ENCODE measurements at regions not wholly inside any gene's neighbourhood (a gene's known extent, or its start where the extent isn't known, plus 50 kb on each side); places are given as distances from the start of the nearest gene placed in this dataset.

DNA sequence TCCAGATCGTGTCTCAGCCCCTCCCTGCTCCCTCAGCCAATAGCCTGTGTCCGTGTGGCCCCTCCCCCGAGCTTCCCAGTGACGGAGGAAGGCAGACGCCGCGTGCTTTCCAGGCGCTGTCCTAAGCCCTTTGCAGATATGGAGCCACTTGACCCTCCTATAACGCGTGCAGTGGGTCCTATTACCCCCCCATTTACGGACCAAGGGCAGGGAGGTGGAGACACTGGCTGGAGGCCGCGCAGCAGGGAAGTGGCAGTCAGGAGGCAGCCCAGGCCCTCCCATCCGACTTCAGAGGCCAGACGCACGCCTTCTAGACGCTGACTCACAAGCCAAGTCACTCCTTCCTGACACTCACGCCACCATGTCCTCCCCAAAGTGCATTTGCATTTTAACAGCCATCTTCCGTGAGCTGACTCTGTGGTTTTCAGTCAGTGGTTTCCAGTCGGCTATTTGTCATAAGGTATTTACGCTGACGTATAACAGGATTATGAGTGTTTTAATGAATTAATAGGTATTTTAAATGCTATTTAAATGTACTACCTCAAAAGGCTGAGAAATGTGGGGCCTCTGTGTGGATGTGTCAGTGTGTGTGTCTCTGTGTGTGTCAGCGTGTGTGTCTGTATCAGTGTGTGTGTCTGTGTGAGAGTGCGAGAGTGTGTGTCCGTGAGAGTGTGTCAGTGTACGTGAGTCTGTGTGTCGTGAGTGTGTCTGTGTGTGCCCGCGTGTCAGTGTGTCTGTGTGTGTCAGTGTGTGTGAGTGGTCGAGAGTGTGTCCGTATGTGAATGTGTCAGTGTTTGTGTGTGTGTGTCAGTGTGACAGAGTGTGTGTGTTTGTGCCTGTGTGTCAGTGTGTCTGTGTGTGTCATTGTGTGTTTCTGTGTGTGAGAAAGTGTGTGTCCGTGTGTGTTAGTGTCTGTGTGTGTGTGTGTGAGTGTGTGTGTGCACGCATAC lies 92.0 kb upstream of the INSIG1 start:
- Histone ChIP-seq H3K4me3 (ENCODE audit: low read depth, low read length) (no peak overlapping the region), H3K27ac (ENCODE audit: low read depth, low read length) (no peak overlapping the region), H3K27me3 (ENCODE audit: control insufficient read depth, insufficient read depth, low read length) (no peaks in the 10 kb centered on the region), H3K36me3 (ENCODE audit: control insufficient read depth, insufficient read depth, low read length) (peaks cover 4% of the 10 kb centered on the region), H3K4me1 (ENCODE audit: control insufficient read depth, insufficient read depth, low read length) (peaks cover 13% of the 10 kb centered on the region), H3K9me3 (ENCODE audit: control insufficient read depth, insufficient read depth, low read length) (no peaks in the 10 kb centered on the region)
- 73% methylated on average over 27 of the region's 33 CpGs for WGBS (ENCODE audit: insufficient coverage)
- peak in 2 of 6 donors; percentile 37 to 84 for DNase-seq (ENCODE audit: low read depth in 4 of 6, low spot score in 6 of 6)

GRCh38 chr7:155206318-155207020 lies 91.2 kb upstream of the INSIG1 start:
- H3K27ac ChIP-seq (ENCODE audit: low read depth, low read length) = no peak overlapping the region
- H3K4me1 ChIP-seq (ENCODE audit: control insufficient read depth, insufficient read depth, low read length) = peaks cover 13% of the 10 kb centered on the region
- H3K27me3 ChIP-seq (ENCODE audit: control insufficient read depth, insufficient read depth, low read length) = no peaks in the 10 kb centered on the region
- H3K9me3 ChIP-seq (ENCODE audit: control insufficient read depth, insufficient read depth, low read length) = no peaks in the 10 kb centered on the region
- peak in 2 of 6 donors; percentile 31 to 52 for DNase-seq (ENCODE audit: low read depth in 4 of 6, low spot score in 6 of 6)
- H3K4me3 ChIP-seq (ENCODE audit: low read depth, low read length) = no peak overlapping the region
- WGBS (ENCODE audit: insufficient coverage) = 71% methylated on average over 16 of the region's 20 CpGs
- H3K36me3 ChIP-seq (ENCODE audit: control insufficient read depth, insufficient read depth, low read length) = peaks cover 4% of the 10 kb centered on the region

GRCh38 chr7:155207326-155208002 lies 90.2 kb upstream of the INSIG1 start:
- WGBS (ENCODE audit: insufficient coverage) = 97% methylated on average over 13 of the region's 13 CpGs
- no peaks in the 10 kb centered on the region for H3K9me3 ChIP-seq (ENCODE audit: control insufficient read depth, insufficient read depth, low read length)
- H3K4me1 ChIP-seq (ENCODE audit: control insufficient read depth, insufficient read depth, low read length) = peaks cover 13% of the 10 kb centered on the region
- H3K4me3 ChIP-seq (ENCODE audit: low read depth, low read length) = no peak overlapping the region
- H3K36me3 ChIP-seq (ENCODE audit: control insufficient read depth, insufficient read depth, low read length) = peaks cover 4% of the 10 kb centered on the region
- H3K27me3 ChIP-seq (ENCODE audit: control insufficient read depth, insufficient read depth, low read length) = no peaks in the 10 kb centered on the region
- H3K27ac ChIP-seq (ENCODE audit: low read depth, low read length) = no peak overlapping the region
- DNase-seq (ENCODE audit: low read depth in 4 of 6, low spot score in 6 of 6) = no peak

DNA sequence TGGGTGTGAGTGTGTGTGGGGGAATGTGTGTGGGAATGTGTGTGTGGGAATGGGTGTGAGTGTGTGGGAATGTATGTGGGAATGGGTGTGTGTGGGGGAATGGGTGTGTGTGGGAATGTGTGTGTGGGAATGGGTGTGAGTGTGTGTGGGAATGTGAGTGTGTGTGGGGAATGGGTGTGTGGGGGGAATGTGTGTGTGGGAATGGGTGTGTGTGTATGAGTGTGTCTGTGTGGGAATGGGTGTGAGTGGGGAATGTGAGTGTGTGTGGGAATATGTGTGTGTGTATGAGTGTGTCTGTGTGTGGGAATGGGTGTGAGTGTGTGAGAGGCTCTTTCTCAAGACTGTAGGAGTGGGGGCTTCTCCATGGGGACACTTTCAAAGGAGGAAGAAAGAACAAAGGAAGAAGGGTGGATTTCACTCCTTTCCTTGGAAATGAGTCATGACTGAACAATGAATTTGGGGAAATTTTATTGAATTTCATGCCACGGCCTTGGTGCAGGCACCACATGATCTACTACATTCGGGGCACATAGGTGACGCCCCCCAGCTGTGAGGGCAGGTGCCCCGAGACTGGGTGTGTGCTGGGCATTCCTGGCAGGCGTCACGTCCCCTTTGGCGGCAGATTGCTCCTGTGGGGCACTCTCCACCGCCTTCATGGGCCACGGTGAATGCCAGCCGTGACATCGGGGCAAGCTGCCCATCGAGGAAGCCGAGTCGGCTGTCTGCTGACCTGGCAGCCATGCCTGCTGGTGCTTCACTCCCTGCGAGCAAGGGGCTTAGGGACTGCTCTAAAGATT lies 88.8 kb upstream of the INSIG1 start:
- Histone ChIP-seq H3K36me3 (ENCODE audit: control insufficient read depth, insufficient read depth, low read length) (peaks cover 4% of the 10 kb centered on the region), H3K4me3 (ENCODE audit: low read depth, low read length) (no peak overlapping the region), H3K27ac (ENCODE audit: low read depth, low read length) (no peak overlapping the region), H3K9me3 (ENCODE audit: control insufficient read depth, insufficient read depth, low read length) (no peaks in the 10 kb centered on the region), H3K4me1 (ENCODE audit: control insufficient read depth, insufficient read depth, low read length) (peaks cover 13% of the 10 kb centered on the region), H3K27me3 (ENCODE audit: control insufficient read depth, insufficient read depth, low read length) (peaks cover 2% of the 10 kb centered on the region)
- WGBS (ENCODE audit: insufficient coverage) = 61% methylated on average over 15 of the region's 15 CpGs
- no peak for DNase-seq (ENCODE audit: low read depth in 4 of 6, low spot score in 6 of 6)

DNA sequence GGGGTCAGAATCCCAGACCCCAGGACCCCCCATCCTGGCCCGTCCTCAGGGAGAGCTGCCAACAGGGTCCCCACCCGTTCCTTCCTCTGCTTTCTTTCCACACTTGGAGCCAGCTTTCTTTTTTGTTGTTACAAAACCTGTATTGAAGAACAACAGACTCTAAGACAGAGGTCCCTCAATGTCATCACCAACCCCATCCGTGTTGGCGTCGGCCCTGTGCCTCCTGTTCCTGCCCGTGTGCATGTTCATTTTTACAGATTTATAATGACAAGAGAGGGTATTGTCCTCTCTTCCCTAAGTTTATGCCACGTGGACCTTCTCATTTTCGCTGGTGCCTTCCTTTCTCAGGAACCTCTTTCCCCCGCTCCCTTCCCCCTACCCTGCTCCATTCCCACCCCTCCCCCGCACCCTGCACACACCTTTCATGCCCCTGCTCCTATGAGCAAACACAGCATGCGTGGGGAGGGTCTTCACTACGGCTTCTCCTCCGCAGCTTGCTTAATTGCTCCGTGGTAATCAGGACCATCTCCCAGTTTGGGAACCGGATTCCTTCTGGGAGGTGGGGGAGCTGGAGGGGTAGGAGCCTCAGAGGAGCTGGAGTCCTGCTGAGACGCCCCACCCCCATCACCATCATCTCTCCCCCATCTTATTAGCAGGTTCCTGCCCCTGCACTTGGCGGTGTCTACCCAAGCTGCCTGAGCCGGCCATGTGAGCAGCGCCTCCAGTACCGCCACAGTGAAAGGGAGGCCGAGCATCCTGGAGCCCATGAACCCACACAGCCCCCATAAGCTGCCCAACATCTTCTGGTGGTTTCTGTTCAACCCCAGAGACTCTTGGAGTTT lies 88.0 kb upstream of the INSIG1 start:
- WGBS (ENCODE audit: insufficient coverage) = 56% methylated on average over 10 of the region's 21 CpGs
- no peak overlapping the region for H3K4me3 ChIP-seq (ENCODE audit: low read depth, low read length)
- DNase-seq (ENCODE audit: low read depth in 4 of 6, low spot score in 6 of 6) = no peak
- no peak overlapping the region for H3K27ac ChIP-seq (ENCODE audit: low read depth, low read length)
- peaks cover 18% of the 10 kb centered on the region for H3K4me1 ChIP-seq (ENCODE audit: control insufficient read depth, insufficient read depth, low read length)
- peaks cover 10% of the 10 kb centered on the region for H3K27me3 ChIP-seq (ENCODE audit: control insufficient read depth, insufficient read depth, low read length)
- no peaks in the 10 kb centered on the region for H3K36me3 ChIP-seq (ENCODE audit: control insufficient read depth, insufficient read depth, low read length)
- no peaks in the 10 kb centered on the region for H3K9me3 ChIP-seq (ENCODE audit: control insufficient read depth, insufficient read depth, low read length)

DNA sequence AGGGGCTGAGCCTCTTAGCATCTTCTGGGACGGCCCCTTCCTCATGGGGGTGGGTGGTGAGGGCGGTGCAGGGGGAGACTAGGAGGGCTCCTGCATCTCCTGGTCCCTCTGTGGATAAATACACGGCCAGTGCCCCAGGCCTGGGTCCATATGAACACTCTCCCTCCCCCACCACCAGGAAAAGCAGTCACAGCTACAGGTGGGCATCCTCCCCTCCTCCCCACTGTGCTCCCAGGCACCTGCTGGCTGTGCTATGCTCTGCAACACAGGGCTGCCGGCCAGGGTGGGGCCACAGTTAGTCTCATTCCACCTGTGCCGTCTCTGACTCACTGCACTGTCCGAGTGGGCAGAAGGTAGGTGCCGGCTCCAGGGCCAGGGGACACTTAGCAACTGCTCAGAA lies 87.3 kb upstream of the INSIG1 start:
- H3K27ac ChIP-seq (ENCODE audit: low read depth, low read length) = no peak overlapping the region
- no peaks in the 10 kb centered on the region for H3K36me3 ChIP-seq (ENCODE audit: control insufficient read depth, insufficient read depth, low read length)
- peaks cover 19% of the 10 kb centered on the region for H3K4me1 ChIP-seq (ENCODE audit: control insufficient read depth, insufficient read depth, low read length)
- DNase-seq (ENCODE audit: low read depth in 4 of 6, low spot score in 6 of 6) = no peak
- WGBS (ENCODE audit: insufficient coverage) = 78% methylated on average over 5 of the region's 7 CpGs
- peaks cover 13% of the 10 kb centered on the region for H3K27me3 ChIP-seq (ENCODE audit: control insufficient read depth, insufficient read depth, low read length)
- H3K4me3 ChIP-seq (ENCODE audit: low read depth, low read length) = no peak overlapping the region
- no peaks in the 10 kb centered on the region for H3K9me3 ChIP-seq (ENCODE audit: control insufficient read depth, insufficient read depth, low read length)

GRCh38 chr7:155211173-155211572 lies 86.5 kb upstream of the INSIG1 start:
- no peaks in the 10 kb centered on the region for H3K36me3 ChIP-seq (ENCODE audit: control insufficient read depth, insufficient read depth, low read length)
- H3K27me3 ChIP-seq (ENCODE audit: control insufficient read depth, insufficient read depth, low read length) = peaks cover 13% of the 10 kb centered on the region
- peaks cover 19% of the 10 kb centered on the region for H3K4me1 ChIP-seq (ENCODE audit: control insufficient read depth, insufficient read depth, low read length)
- no peak overlapping the region for H3K27ac ChIP-seq (ENCODE audit: low read depth, low read length)
- no peak for DNase-seq (ENCODE audit: low read depth in 4 of 6, low spot score in 6 of 6)
- 99% methylated on average over 6 of the region's 6 CpGs for WGBS (ENCODE audit: insufficient coverage)
- H3K9me3 ChIP-seq (ENCODE audit: control insufficient read depth, insufficient read depth, low read length) = no peaks in the 10 kb centered on the region
- H3K4me3 ChIP-seq (ENCODE audit: low read depth, low read length) = no peak overlapping the region

DNA sequence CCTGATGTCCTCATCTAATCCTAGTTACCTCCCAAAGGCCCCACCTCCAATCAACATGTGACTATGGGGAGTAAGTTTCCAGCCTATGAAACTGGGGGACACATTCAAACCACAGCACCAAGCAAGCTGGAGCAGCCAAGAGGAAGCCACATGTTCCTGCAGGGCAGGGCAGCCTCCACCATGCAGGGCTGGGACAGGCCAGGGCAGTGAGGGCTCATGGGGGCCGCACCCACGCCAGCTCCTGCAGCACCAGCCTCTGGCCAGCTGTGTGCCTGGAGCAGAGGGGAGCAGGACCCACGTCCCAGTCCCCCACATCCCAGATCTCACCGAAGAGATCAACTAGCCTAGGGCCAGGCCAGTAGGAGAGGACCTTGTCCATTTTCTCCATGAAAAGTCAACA lies 85.9 kb upstream of the INSIG1 start:
- H3K27me3 ChIP-seq (ENCODE audit: control insufficient read depth, insufficient read depth, low read length) = peaks cover 13% of the 10 kb centered on the region

More for the DNA sequence above, 85.9 kb upstream of the INSIG1 start:
- no peaks in the 10 kb centered on the region for H3K9me3 ChIP-seq (ENCODE audit: control insufficient read depth, insufficient read depth, low read length)
- H3K4me1 ChIP-seq (ENCODE audit: control insufficient read depth, insufficient read depth, low read length) = peaks cover 19% of the 10 kb centered on the region
- no peaks in the 10 kb centered on the region for H3K36me3 ChIP-seq (ENCODE audit: control insufficient read depth, insufficient read depth, low read length)
- DNase-seq (ENCODE audit: low read depth in 4 of 6, low spot score in 6 of 6) = no peak
- H3K27ac ChIP-seq (ENCODE audit: low read depth, low read length) = no peak overlapping the region
- 100% methylated on average over 3 of the region's 4 CpGs for WGBS (ENCODE audit: insufficient coverage)
- no peak overlapping the region for H3K4me3 ChIP-seq (ENCODE audit: low read depth, low read length)
